PC-9 (cell line): ENCODE measurements at regions not wholly inside any gene's neighbourhood (a gene's known extent, or its start where the extent isn't known, plus 50 kb on each side); places are given as distances from the start of the nearest gene placed in this dataset.

Experiments used
- BruUV-seq: library from RNA; stranded (reverse); fragments of 400-500 nt; replicated peaks from 2 replicates; lab custom pipeline; 2021; lab: Mats Ljungman, UMichigan
- CTCF ChIA-PET: fragments of 300-600 bp; sonication (Branson Sonifier 250); formaldehyde crosslinking; loops from one replicate; lab custom pipeline; 2022; ENCODE audit warnings: antibody characterized with exemption; lab: Charles Lee
- POLR2A ChIA-PET: fragments of 300-600 bp; sonication (Branson Sonifier 250); formaldehyde crosslinking; loops from one replicate; lab custom pipeline; 2022; ENCODE audit warnings: antibody characterized with exemption; ENCODE audit not compliant: unreplicated experiment; lab: Charles Lee
- DNase-seq, 2 experiments: peaks; one replicate each; pipeline versions ENCODE4 v3.0.0 to v3.0.0-alpha.2; 2015 to 2022; ENCODE audit warnings: mixed read lengths in 1 of 2
- H2AFZ ChIP-seq: fragments of 200-600 bp; sonication (generic); 2 replicates; pipeline ENCODE4 v1.8.1; 2017; ENCODE audit warnings: antibody characterized with exemption
- H3F3A ChIP-seq: fragments of 200-600 bp; sonication (generic); 2 replicates; pipeline ENCODE4 v1.8.1; 2017; ENCODE audit warnings: antibody characterized with exemption, mild to moderate bottlenecking, low read depth; ENCODE audit not compliant: insufficient read depth
- H3K27ac ChIP-seq: fragments of 200-600 bp; sonication (generic); 2 replicates; pipeline ENCODE4 v1.6.1; 2016; ENCODE audit warnings: mixed run types
- H3K27me3 ChIP-seq: fragments of 200-600 bp; sonication (generic); 2 replicates; pipeline ENCODE4 v1.6.1; 2016; ENCODE audit warnings: low read depth, mixed run types; ENCODE audit not compliant: insufficient read depth
- H3K36me3 ChIP-seq: fragments of 200-600 bp; sonication (generic); 2 replicates; pipeline ENCODE4 v1.6.1; 2016; ENCODE audit warnings: low read depth, mixed run types
- H3K4me1 ChIP-seq: fragments of 200-600 bp; sonication (generic); replicated peaks from 2 replicates; pipeline ENCODE4 v1.6.1; 2016; ENCODE audit warnings: mixed run types; ENCODE audit not compliant: insufficient read depth
- H3K4me2 ChIP-seq: fragments of 200-600 bp; sonication (generic); 2 replicates; pipeline ENCODE4 v1.6.1; 2017; ENCODE audit warnings: mixed run types
- H3K4me3 ChIP-seq: fragments of 200-600 bp; sonication (generic); 2 replicates; pipeline ENCODE4 v1.6.1; 2016; ENCODE audit warnings: mixed run types
- H3K79me2 ChIP-seq: fragments of 200-600 bp; sonication (generic); 2 replicates; pipeline ENCODE4 v1.6.1; 2017; ENCODE audit warnings: low read depth, mixed run types
- H3K9me2 ChIP-seq: fragments of 200-600 bp; sonication (generic); 2 replicates; pipeline ENCODE4 v1.8.1; 2017; ENCODE audit warnings: mild to moderate bottlenecking; ENCODE audit not compliant: insufficient read depth
- H3K9me3 ChIP-seq: fragments of 200-600 bp; sonication (generic); 2 replicates; pipeline ENCODE4 v1.8.1; 2016; ENCODE audit warnings: low read depth; ENCODE audit not compliant: insufficient read depth
- H4K20me1 ChIP-seq: fragments of 200-600 bp; sonication (generic); 2 replicates; pipeline ENCODE4 v1.8.1; 2017; ENCODE audit not compliant: insufficient read depth
- EZH2 ChIP-seq: fragments of 200-600 bp; sonication (generic); IDR thresholded peaks from 2 replicates; pipeline ENCODE4 v1.8.0; 2017; ENCODE audit warnings: antibody characterized with exemption, low read depth
- intact Hi-C: fragments of 100-400 bp; cut with micrococcal nuclease; formaldehyde crosslinking; loops from one replicate; pipeline ENCODE4 v1.10.0; 2022; ENCODE audit not compliant: unreplicated experiment
- TF ChIP-seq, protein P1 (sequence below): fragments of 200-600 bp; sonication (generic); conservative IDR thresholded peaks from 2 replicates; pipeline ENCODE4 v1.6.1; 2017; ENCODE audit warnings: mixed run types, antibody characterized with exemption, mild to moderate bottlenecking, moderate library complexity

DNA sequence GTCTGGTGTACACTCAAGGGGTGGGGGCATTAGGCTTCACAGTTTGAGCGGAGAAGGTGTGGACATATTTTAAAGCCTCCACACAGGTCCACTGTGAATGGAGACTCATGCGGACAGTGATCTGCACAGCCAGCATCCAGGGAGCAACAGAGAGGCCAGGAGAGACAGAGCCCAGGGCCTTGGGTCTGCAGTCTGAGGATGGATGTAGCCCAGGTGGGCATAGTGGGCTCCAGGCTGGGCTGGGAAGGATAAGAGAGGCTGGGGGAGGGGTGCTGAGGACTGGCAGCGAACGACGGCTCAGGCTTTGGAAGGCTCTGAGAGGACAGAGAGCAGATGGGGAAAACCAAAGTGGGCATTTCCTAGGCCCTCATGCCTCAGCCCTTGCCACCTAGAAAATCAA lies 128.8 kb downstream of the PAPOLA start:
- no peaks in the 10 kb centered on the region for H4K20me1 ChIP-seq
- no peak overlapping the region for H3K4me2 ChIP-seq
- no peak overlapping the region for H2AFZ ChIP-seq
- no peaks in the 10 kb centered on the region for H3K4me1 ChIP-seq
- BruUV-seq: no TSS peak
- intact Hi-C loops: no loop called here
- ChIA-PET POLR2A (no interaction called here), CTCF (no interaction called here)
- no peak for DNase-seq
- no peaks in the 10 kb centered on the region for H3K36me3 ChIP-seq
- no peaks in the 10 kb centered on the region for H3K79me2 ChIP-seq
- no peak overlapping the region for H3K4me3 ChIP-seq
- H3K9me2 ChIP-seq: no peaks in the 10 kb centered on the region
- no peaks in the 10 kb centered on the region for H3K9me3 ChIP-seq
- H3F3A ChIP-seq: no peaks in the 10 kb centered on the region
- no peak for TF ChIP-seq EZH2
- TF ChIP-seq, protein P1, sequence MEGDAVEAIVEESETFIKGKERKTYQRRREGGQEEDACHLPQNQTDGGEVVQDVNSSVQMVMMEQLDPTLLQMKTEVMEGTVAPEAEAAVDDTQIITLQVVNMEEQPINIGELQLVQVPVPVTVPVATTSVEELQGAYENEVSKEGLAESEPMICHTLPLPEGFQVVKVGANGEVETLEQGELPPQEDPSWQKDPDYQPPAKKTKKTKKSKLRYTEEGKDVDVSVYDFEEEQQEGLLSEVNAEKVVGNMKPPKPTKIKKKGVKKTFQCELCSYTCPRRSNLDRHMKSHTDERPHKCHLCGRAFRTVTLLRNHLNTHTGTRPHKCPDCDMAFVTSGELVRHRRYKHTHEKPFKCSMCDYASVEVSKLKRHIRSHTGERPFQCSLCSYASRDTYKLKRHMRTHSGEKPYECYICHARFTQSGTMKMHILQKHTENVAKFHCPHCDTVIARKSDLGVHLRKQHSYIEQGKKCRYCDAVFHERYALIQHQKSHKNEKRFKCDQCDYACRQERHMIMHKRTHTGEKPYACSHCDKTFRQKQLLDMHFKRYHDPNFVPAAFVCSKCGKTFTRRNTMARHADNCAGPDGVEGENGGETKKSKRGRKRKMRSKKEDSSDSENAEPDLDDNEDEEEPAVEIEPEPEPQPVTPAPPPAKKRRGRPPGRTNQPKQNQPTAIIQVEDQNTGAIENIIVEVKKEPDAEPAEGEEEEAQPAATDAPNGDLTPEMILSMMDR: no peak
- H3K27me3 ChIP-seq: peaks cover 27% of the 10 kb centered on the region
- H3K27ac ChIP-seq: no peak overlapping the region

GRCh38 chr14:96631621-96632362 lies 129.6 kb downstream of the PAPOLA start:
- Histone ChIP-seq H3F3A (no peaks in the 10 kb centered on the region), H3K27ac (no peak overlapping the region), H3K4me1 (no peaks in the 10 kb centered on the region), H3K36me3 (no peaks in the 10 kb centered on the region), H4K20me1 (no peaks in the 10 kb centered on the region), H3K79me2 (no peaks in the 10 kb centered on the region), H2AFZ (no peak overlapping the region), H3K9me2 (no peaks in the 10 kb centered on the region), H3K9me3 (no peaks in the 10 kb centered on the region), H3K4me3 (no peak overlapping the region), H3K4me2 (no peak overlapping the region), H3K27me3 (peaks cover 23% of the 10 kb centered on the region; the same call in 1 of the 2 replicates)
- ChIA-PET POLR2A (no interaction called here), CTCF (no interaction called here)
- DNase-seq: no peak
- BruUV-seq: no TSS peak
- no peak for TF ChIP-seq EZH2
- TF ChIP-seq, protein P1: no peak
- intact Hi-C loops: no loop called here

- Histone ChIP-seq H3K27me3 (peaks cover 23% of the 10 kb centered on the region), H3K9me3 (no peaks in the 10 kb centered on the region), H3K4me1 (no peaks in the 10 kb centered on the region), H3K4me3 (no peak overlapping the region), H3K9me2 (no peaks in the 10 kb centered on the region), H2AFZ (no peak overlapping the region), H3K36me3 (no peaks in the 10 kb centered on the region), H3K27ac (no peak overlapping the region), H3K4me2 (no peak overlapping the region), H3F3A (no peaks in the 10 kb centered on the region), H3K79me2 (no peaks in the 10 kb centered on the region), H4K20me1 (no peaks in the 10 kb centered on the region)
- no TSS peak for BruUV-seq
- POLR2A ChIA-PET: no interaction called here
- TF ChIP-seq, protein P1: no peak
- TF ChIP-seq EZH2: no peak
- CTCF ChIA-PET: no interaction called here
- no peak for DNase-seq
- intact Hi-C loops: no loop called here
These were observed 130.2 kb downstream of the PAPOLA start for GRCh38 chr14:96632363-96632758.
